Nucleus accumbens (tissue), 56 donors: ENCODE measurements at regions not wholly inside any gene's neighbourhood (a gene's known extent, or its start where the extent isn't known, plus 50 kb on each side); places are given as distances from the start of the nearest gene placed in this dataset.

Source experiments
- DNase-seq, 56 donors: peaks; one replicate each; lab custom pipeline; 2025; lab: John Stamatoyannopoulos, UW

DNA sequence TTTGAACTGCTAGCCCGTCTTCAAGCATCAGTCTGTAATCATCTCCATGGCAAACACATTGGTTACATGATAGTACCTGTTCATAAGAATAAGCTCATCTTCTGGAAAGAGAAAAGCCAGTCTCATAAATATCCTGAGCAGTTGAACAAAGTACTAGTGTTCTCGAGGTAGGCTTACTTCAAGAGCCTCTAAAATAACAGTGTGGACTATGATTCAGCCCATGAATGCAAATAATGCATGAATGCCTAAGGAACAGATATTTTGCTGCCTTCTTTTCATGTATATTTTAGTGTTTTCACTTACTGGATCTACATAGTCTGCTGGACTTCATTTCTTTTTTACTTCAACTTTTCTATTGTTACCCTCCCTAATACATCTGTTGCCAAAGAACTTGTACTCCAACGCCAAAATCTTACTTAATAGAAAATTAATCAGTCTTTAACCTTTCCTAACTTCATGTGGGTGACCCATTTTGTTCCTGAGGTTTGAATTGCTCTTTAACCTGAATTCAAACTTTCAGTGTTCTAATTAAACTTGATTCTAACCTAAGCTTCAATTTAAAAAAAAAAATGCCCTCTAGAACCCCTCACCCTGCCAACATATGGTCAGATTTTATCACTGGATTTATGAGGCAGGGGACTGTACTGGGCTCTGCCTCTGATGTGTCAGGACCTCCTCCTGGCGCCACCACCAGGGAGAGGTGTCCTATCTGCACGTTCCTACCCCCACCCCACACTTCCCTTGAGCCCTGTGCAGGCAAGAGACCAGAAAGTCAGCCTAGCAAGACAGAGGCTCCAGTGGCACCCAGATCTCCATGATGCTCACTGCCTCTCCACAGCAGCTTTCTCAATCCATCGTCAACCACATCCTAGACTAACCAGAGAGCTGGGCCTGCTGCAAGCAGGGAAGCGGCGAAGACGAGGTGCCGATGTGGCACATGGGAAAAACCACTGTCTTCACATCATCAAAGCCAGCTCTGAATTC, 264.7 kb upstream of the ID2 start:
- no peak for DNase-seq

DNA sequence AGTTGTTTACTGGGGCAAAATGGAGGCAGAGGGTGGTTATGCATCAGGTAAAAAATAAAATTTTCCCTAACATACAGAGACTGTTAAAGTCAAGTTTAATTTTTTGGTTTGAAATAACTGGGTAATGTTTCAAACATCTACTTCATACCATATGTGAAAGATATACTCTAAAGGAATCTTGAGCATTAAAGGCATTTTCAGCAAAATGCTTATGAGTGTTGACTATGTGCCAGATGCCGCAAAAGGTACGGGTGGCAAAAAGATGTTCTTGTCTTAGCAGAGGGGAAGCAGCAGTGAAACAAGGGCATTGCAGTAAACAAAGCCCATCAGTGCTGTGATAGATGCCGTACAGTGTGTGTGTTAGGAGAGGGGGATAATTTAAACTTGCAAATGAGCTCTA, 263.1 kb upstream of the ID2 start:
- DNase-seq = no peak

DNA sequence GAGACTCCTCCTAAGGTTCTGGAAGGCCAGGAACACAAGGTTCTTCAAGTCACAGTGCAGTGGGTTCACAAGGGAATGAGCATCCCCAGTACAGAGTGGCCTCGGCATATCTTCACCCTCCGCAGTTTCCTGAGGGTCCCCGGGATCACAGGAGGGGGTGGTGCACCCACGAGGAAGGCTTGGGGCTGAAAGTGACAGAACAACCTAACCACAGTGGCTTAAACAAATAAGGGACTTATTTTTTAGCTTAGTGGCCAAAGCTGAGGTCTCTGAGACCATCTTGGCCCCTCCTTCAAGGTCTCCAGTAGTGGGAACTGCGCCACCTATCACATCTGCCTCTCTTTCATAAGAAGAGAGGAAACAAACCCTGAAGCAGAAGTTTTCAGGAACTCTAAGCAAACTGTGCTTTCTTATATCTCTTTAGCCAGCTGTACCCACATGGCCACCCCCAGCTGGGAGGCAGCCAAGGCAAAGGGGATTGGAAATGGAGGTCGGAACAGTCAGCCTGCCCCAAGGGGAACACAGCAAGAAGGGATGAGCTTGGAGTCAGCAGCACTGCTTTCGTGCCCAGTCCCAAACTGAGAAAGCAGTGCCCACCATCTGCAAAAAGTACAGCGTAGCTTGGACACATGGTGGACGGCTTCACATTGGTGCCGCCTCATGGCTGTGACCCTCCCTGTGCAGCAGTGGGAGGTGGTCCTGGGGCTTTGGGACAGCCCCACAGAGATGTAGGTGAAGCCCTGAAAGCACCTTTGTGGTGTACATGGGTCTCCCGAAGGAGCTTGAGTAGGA, 260.0 kb upstream of the ID2 start:
- no peak for DNase-seq

DNA sequence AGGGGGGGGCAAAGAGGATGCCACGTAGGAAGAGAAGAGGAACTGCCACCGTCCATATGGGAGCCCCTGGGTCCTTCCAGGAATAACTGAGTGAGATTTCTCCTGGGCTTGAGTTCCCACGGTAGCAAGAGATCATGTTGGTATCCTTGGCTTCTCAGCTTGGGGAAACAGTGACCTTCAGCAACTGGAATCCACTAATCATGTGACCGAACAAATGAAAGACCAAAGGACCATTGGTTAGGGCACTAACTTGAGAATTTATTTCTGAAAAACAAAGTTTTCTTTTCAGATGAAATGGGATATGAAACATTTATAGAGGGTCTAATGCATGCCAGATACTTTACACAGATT, 259.4 kb upstream of the ID2 start:
- DNase-seq = no peak

DNA sequence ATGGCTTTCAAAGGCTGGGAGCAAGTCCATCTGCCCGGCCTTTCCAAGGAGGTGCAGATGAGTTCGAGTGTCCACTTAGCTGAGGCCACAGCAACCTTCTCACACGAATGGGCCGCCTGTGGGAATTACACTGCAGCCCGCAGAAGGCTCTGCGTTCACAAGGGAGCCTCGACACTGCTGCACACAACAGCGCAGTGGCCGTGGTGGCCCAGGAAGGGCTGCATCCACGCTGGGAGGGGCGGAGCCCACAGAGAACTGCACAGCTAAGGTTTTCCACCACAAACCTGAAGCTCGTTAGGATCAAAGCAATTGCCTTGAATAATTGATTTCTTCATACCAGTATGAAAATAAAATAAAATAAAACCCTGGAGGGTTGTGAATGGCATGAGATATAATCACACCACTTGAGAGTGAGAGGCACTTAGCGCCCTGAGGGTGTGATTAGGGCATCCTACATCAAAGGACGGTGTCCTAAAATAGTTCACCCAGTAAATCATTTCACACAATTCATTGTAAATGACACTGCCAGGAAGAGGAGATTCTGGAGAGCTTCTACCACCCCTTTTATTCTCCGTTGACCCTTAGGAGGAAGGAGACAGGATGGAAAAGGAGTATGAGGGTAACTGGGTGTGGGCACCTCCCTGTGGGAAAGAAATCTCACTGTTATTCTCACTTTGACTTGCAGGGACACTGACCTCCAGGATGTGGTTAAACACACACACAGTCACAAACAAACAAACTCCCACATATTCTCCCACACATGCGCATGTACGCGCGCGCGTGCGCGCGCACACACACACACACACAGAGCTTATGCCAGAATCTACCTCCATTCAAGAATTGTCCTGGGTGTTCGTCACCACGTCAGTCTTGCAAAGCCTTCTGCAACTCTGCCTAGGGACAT, 256.6 kb upstream of the ID2 start:
- DNase-seq = no peak

DNA sequence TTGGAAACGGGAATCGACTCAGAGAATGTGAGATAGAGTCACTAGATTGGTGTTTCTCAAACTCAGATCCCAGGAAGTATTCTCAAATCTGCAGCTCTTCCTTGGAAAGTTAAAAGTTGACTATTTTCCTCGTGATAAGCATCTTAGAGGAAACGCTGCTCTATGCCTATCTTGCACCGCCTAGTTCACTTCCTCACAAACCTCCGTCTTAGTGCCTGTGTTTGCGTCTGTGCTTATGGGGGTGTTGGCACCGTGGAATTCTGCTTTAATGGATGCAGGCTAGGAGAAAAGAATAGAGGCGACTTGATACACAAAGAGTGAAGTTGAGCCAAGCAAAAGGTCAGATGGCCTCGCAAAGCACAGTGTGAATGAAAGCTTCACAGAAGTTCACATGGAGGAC, 255.3 kb upstream of the ID2 start:
- no peak for DNase-seq

DNA sequence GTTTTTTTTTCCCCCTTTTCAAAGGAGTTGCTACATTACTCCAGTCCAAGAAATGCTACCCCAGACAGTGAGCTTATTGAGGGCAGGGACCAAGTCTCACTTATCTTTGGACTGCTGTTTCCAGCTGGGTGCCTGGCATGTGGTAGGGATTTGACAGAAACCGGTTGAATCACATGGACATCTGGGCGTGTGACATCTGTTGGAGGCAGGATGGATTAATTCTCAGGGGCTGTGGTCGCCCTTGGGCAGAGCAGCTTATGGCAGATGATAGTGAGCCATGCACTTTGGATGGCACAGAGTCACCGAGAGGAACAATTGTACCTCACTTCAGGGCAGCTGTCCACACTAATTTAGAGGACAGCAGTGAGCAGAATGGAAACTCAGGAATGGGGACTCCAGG, 254.6 kb upstream of the ID2 start:
- DNase-seq = no peak

DNA sequence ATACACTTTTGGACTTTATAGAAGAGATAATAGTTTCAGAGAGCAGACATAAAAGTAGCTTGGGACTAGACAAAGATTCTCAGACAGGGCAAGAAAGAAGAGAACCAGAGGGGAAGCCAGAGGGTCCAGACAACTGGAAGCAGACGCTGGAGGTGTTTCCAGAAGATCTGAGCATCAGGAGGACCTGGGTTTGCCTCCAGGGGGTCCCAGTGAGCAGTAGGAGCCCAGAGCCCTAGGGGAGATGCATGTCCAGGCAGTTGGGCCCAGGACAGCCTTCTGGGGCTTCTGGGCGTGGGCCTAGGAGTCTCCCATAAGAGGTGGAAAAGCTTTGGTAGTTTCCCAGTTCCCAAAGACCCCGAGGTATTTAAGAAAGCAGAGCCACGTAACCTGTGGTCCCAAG, 251.2 kb upstream of the ID2 start:
- DNase-seq = no peak

DNA sequence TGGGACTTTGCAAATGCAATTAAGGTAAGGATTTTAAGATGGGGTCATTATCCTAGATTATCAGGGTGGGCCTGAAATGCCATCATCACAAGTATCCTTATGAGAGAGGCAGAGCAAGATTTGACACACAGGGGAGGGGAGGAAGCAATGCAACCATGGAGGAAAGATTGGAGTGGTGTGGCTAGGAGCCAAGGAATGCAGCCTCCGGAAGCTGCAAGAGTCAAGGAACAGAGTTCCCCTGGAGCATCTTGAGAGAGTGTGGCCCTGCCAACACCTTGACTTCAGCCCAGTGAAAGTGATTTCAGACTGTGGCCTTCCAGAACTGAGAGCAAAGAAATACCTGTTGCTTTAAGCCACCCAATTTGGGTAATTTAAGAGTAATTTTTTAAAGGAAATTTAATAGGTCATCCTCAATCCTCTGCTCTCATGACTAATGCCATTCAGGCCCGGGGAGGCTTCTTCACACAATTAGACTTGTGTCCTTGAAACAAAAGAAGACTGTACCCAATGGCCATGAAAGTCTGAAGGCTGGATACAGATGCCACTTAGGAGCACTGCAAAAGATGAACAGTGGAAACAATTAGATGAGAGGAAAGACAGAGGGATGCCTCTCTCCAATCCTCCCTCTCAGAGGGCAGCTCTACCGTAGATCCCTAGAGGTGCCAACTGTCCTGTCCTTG, 250.3 kb upstream of the ID2 start:
- DNase-seq = no peak

DNA sequence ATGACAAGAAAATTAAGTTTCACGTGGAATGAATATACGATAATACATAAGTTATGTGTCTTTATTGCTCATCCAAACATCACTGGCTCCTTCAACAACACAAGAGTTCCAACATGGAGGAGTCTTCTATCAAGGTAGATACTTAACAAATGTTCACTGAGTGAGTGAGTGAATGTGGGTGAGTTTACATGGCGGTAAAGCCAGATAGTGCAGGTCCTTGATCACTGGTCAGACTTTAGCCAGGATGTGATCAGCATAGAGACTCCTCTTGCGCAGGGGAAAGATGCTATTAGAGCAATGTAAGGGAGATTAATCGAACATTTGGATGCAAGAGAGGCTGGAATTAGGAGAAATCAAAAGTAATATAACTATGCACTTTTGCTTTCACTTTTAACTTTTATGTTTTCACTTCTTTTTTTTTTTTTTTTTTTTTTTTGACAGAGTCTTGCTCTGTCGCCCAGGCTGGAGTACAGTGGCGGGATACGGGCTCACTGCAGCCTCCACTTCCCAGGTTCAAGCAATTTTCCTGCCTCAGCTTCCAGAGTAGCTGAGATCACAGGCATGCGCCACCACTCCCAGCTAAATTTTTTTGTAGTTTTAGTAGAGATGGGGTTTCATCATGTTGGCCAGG, 249.0 kb upstream of the ID2 start:
- no peak for DNase-seq

DNA sequence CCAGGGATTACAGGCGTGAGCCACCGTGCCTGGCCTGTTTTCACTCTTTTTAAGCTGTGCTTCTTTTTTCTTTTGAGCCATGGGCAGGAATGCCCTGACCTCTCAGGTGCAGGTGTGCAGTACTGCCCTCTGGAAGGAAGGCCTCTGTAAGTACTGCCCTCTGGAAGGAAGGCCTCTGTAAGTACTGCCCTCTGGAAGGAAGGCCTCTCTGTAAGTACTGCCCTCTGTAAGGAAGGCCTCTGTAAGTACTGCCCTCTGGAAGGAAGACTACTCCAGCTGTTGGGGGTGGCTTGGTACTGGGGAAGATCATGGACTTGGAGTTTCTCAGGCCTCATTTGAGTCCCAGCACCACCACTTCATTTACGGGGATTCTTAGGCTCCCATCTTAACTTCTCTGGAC, 248.5 kb upstream of the ID2 start:
- DNase-seq = no peak

DNA sequence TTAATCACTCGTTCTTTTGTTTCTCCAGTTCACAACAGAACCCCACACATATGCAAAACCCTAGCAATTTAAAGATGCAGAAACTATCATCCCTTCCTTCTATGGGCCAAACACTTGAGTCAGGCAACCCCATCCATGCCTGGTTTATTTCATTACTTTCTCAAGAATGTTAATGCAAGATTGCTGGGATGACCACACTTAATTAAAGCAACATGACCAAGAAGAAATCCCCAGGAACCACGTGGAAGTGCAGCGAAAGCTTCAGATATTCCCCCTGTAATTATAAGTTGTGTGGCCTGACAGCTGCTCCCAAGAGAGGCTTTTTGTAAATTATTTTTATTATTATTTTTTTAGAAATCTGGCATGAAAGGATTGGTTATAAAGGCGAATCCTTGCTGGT, 246.2 kb upstream of the ID2 start:
- no peak for DNase-seq

DNA sequence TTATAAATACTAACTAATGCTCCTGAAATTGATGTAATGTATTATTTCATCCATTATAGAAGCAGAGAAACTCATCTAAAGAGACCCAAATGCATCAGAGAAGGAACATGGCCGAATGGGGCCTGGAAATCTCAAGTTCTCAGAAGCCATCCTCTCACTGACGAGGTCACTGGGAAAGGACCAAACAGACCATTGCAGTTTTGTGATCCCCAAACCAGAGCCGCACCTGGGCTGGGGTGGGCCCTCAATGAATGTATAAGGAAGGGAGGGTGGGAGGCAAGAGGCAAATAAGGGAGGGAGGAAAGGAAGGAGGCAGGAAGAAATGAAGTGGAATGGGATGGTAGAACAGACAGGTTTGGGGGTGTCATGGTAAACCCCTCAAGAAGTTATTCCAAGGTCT, 245.3 kb upstream of the ID2 start:
- no peak for DNase-seq

DNA sequence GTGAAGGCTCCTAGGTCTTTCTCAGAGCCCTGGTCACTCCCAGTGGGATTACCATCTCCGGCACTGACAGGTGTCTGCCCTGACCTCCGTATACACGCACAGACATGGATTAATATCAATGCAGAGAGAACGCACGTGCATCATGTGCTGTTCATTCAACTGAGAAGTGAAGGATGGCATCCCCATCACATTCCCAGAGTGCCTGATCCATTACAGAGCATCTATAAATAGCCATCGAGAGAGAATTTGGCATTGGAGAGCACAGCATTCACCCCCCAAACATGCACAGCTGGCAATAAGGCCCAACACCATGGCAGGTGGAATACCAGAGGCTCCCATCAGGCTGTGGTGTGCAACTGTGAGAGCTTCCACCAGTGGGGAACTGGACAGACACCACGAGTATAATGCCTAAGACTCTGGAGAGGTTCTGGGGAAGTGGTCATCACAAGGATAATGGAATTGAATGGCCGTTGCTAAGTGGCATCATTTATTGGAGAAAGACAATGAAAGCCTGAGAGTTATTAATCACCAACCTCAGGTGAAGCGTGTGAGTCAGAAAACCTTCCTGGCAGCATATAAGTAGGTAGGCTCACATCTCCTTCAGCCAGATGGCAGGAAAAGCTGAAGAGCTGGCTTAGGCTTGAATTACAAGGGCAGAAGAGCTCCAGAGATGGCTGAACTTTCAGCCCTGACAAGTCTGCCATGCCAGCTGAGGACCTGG, 244.5 kb upstream of the ID2 start:
- no peak for DNase-seq

DNA sequence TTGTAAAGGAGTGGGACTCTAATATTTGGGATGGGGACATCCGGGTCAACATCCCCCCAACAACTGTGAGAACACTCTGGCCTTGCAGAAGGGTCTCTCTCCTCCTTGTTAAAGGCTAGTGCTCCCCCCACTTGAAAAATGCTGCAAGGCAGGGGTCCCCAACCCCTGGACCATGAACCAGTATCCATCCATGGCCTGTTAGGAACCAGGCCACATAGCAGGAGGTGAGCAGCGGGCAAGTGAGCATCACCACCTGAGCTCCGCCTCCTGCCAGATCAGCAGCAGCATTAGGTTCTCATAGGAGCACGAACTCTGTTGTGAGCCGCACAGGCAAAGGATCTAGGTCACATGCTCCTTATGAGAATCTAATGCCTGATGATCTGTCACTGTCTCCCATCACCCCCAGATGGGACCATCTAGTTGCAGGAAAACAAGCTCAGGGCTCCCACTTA, 243.9 kb upstream of the ID2 start:
- no peak for DNase-seq

DNA sequence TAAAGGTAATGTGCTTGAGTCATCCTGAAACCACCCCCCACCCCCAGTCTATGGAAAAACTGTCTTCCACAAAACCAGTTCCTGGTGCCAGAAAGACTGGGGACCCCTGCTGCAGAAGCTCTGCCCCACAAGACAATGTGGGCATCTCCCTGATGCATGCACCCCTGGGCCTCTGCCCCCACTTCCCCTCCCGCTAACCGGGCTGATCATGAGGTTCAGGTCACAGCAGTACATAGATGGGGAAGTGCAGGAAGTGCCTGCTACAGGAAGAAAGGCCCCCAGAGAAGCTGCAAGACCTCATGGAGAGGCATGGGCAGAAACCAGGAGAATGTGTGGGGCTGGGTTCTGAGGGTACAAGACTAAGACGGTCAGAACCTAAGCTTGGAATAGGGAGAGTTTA, 243.4 kb upstream of the ID2 start:
- DNase-seq = peak in 6 of 56 donors; percentile 8 to 34 (median 28)

DNA sequence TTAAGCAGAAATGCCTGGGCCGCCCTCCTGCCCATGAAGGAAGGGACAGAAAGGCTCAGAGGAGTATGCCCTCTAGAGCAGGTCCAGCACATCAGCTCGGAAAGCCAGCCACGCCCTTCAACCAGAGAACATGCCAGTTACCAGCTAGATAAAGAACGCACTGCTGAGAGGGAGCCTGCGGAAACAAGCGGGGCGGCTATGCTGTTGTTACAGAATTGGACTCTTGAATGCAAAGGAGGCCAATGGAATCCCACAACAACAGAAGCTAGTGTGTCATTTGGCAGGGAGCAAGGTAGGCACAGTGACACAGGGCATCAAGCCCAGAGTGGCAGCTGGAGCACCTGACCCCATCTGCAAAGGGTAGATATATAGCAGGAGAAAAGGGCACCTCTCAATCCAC, 242.9 kb upstream of the ID2 start:
- DNase-seq = no peak

DNA sequence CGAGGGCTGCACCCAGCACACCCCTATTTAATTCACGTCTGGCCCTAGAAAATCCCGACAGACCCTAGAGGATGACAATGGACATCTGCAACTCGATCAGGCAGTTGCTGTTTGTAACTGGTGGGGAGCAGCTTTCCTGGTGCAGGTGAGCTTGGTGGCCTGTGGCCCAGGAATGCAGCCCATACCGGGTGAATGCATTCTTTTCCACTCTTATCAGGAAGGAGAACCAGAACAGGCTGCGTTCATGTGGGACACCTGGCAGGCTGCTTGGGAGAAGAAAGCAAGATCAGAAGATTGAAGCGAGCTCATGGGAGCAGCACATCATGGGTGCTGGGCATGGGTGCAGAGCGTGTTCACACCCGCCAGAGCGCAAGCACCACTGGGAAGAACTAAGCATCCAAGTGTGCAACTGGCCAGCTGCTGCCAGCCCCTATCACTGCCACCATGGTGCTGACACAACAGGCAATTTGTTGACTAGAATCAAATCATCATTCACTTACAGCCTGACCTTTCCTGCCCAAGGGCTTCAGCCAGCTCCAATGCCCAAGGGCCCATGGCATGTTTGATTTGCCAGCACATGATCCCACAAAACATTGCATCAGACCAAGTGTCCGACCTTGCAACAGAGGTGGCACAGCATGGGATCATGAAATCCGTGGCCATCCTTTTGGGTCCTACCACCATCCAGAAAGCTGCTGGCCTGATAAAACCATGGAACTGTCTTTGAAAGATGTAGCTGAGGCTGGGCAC, 241.7 kb upstream of the ID2 start:
- no peak for DNase-seq
